GM23338 (cell line): ENCODE measurements at regions not wholly inside any gene's neighbourhood (a gene's known extent, or its start where the extent isn't known, plus 50 kb on each side); places are given as distances from the start of the nearest gene placed in this dataset.

ENCODE experiments used
- ATAC-seq: fragments of 200-7000 bp; cut with Tn5 transposase; 3 replicates; pipeline ENCODE4 v1.9.1; 2020
- DNase-seq: peaks from one replicate; pipeline ENCODE4 v3.0.0-alpha.2; 2015; ENCODE audit warnings: low spot score
- H2AFZ ChIP-seq: fragments of 200-600 bp; sonication (generic); 2 replicates; pipeline ENCODE4 v1.8.0; 2016; ENCODE audit warnings: antibody characterized with exemption, mild to moderate bottlenecking, moderate library complexity
- H3F3A ChIP-seq: fragments of 200-600 bp; sonication (generic); replicated peaks from 2 replicates; pipeline ENCODE4 v1.8.0; 2017; ENCODE audit warnings: antibody characterized with exemption, mixed run types, low read depth
- H3K27ac ChIP-seq: fragments of 200-600 bp; sonication (generic); 2 replicates; pipeline ENCODE4 v1.6.1; 2016; ENCODE audit warnings: low read depth
- H3K27me3 ChIP-seq: fragments of 200-600 bp; sonication (generic); 2 replicates; pipeline ENCODE4 v1.8.0; 2016; ENCODE audit warnings: mild to moderate bottlenecking, mixed run types, moderate library complexity; ENCODE audit not compliant: insufficient read depth
- H3K36me3 ChIP-seq: fragments of 200-600 bp; sonication (generic); 2 replicates; pipeline ENCODE4 v1.8.0; 2016; ENCODE audit warnings: mild to moderate bottlenecking; ENCODE audit not compliant: insufficient read depth
- H3K4me1 ChIP-seq: fragments of 200-600 bp; sonication (generic); 2 replicates; pipeline ENCODE4 v1.8.0; 2016; ENCODE audit warnings: mild to moderate bottlenecking, moderate library complexity; ENCODE audit not compliant: insufficient read depth
- H3K4me2 ChIP-seq: fragments of 200-600 bp; sonication (generic); 2 replicates; pipeline ENCODE4 v1.7.1; 2017; ENCODE audit warnings: mixed run types
- H3K4me3 ChIP-seq: fragments of 200-600 bp; sonication (generic); 2 replicates; pipeline ENCODE4 v1.6.1; 2016; ENCODE audit warnings: mixed run types
- H3K79me2 ChIP-seq: fragments of 200-600 bp; sonication (generic); replicated peaks from 2 replicates; pipeline ENCODE4 v1.8.0; 2017; ENCODE audit warnings: mild to moderate bottlenecking; ENCODE audit not compliant: insufficient read depth
- H3K9me2 ChIP-seq: fragments of 200-600 bp; sonication (generic); 2 replicates; pipeline ENCODE4 v1.8.0; 2017; ENCODE audit not compliant: insufficient read depth
- H4K20me1 ChIP-seq: fragments of 200-600 bp; sonication (generic); replicated peaks from 2 replicates; pipeline ENCODE4 v1.8.0; 2017; ENCODE audit warnings: mild to moderate bottlenecking; ENCODE audit not compliant: insufficient read depth
- H3K27ac Mint-ChIP-seq: 2 replicates; pipeline ENCODE4 v1.8.0; 2020; ENCODE audit warnings: inconsistent platforms, mild to moderate bottlenecking, moderate library complexity, mixed read lengths
- H3K27me3 Mint-ChIP-seq: 3 replicates; pipeline ENCODE4 v1.8.0; 2022; ENCODE audit warnings: low read depth, mild to moderate bottlenecking, moderate library complexity, mixed read lengths, inconsistent platforms; ENCODE audit not compliant: insufficient read depth, poor library complexity
- H3K36me3 Mint-ChIP-seq: 3 replicates; pipeline ENCODE4 v1.8.0; 2021; ENCODE audit warnings: low read depth, mild to moderate bottlenecking, inconsistent platforms, moderate library complexity, mixed read lengths
- H3K4me1 Mint-ChIP-seq: 3 replicates; pipeline ENCODE4 v1.8.0; 2020; ENCODE audit warnings: mild to moderate bottlenecking, inconsistent platforms, mixed read lengths
- H3K4me3 Mint-ChIP-seq: 3 replicates; pipeline ENCODE4 v1.8.0; 2021; ENCODE audit warnings: moderate library complexity, mild to moderate bottlenecking, inconsistent platforms, mixed read lengths
- H3K9me3 Mint-ChIP-seq: 3 replicates; pipeline ENCODE4 v1.8.0; 2020; ENCODE audit warnings: moderate library complexity, mild to moderate bottlenecking, inconsistent platforms, mixed read lengths
- CREB1 ChIP-seq: fragments of 250-450 bp; sonication (Bioruptor Pico); IDR thresholded peaks from 2 replicates; pipeline ENCODE4 v1.5.0; 2020; ENCODE audit warnings: low read depth, mild to moderate bottlenecking, moderate library complexity
- EZH2 ChIP-seq: fragments of 200-600 bp; sonication (generic); IDR thresholded peaks from one replicate; pipeline ENCODE4 v1.8.0; 2017; ENCODE audit warnings: antibody characterized with exemption, mild to moderate bottlenecking, low read depth; ENCODE audit not compliant: unreplicated experiment
- NANOG ChIP-seq: IDR thresholded peaks from 2 replicates; pipeline ENCODE4 v1.6.1; 2016; ENCODE audit warnings: antibody characterized with exemption, borderline replicate concordance
- POLR2AphosphoS5 ChIP-seq: IDR thresholded peaks from 2 replicates; pipeline ENCODE4 v1.6.1; 2016; ENCODE audit warnings: antibody characterized with exemption, low read depth
- STAT1 ChIP-seq: IDR thresholded peaks from one replicate; pipeline ENCODE4 v1.6.1; 2016; ENCODE audit warnings: antibody characterized with exemption; ENCODE audit not compliant: unreplicated experiment
- ZNF114 ChIP-seq: fragments of 250-450 bp; sonication (Bioruptor Pico); IDR thresholded peaks from 2 replicates; pipeline ENCODE4 v1.5.0; 2020; ENCODE audit warnings: mild to moderate bottlenecking, moderate library complexity
- TF ChIP-seq, protein P1 (sequence below): fragments of 250-450 bp; sonication (Bioruptor Pico); IDR thresholded peaks from 2 replicates; pipeline ENCODE4 v1.5.0; 2020; ENCODE audit warnings: mild to moderate bottlenecking, moderate library complexity
- TF ChIP-seq, protein P2 (sequence below): IDR thresholded peaks from one replicate; pipeline ENCODE4 v1.6.1; 2018; ENCODE audit warnings: antibody characterized with exemption; ENCODE audit not compliant: unreplicated experiment
- TF ChIP-seq, protein P3 (sequence below), 2 experiments: fragments of 200-600 bp in 1 of 2; sonication (generic) in 1 of 2; conservative IDR thresholded peaks; 2 replicates each; pipeline versions ENCODE4 v1.5.1 to v1.6.1; 2016 to 2017; ENCODE audit warnings: antibody characterized with exemption in 2 of 2, low read depth in 2 of 2, mild to moderate bottlenecking in 2 of 2, moderate library complexity in 1 of 2
- TF ChIP-seq, protein P4 (sequence below): IDR thresholded peaks from 2 replicates; pipeline ENCODE4 v1.6.1; 2016; ENCODE audit warnings: antibody characterized with exemption

DNA sequence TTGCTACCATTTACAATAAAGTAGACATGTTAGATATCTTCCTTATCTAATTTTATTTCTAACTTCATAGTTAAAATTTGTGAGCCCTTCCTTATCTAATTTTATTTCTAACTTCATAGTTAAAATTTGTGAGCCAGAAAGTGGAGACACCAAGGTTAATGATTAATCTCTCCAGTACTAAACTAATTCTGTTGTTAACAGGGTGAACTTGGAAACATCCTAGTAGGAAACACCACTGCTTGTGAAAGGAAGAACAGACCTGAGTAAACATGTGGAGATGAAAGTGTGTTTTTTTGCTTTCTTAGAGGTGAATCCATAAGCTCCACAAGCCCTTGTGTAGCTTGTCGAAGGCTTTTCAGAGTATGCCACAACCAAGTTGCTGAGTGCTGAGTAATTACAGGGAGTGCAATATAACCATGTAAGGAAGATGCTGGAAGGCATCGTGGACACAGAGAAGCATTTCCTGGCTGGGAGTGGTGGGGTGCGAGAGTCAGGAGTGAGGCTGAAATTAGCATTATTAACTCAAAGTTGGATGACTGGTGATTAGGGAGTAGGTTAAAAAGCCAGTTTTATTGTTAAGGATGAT, 118.6 kb upstream of the NEIL3 start:
- H3K27ac ChIP-seq, result peak overlapping the region; percentile 23; the same call in 1 of the 2 replicates
- H3K4me2 ChIP-seq, result no peak overlapping the region
- no peaks in the 10 kb centered on the region for H3K79me2 ChIP-seq
- Mint-ChIP-seq H3K4me1 (peaks cover 19% of the 10 kb centered on the region), H3K9me3 (peaks cover 8% of the 10 kb centered on the region; the same call in 2 of the 3 replicates), H3K36me3 (0 out of 3 replicates have a peak, but pooled peaks cover 11% of the 10 kb centered on the region), H3K27ac (peak overlapping the region; percentile 49), H3K27me3 (no peaks in the 10 kb centered on the region), H3K4me3 (no peak overlapping the region; the same call in 2 of the 3 replicates)
- no peaks in the 10 kb centered on the region for H3K9me2 ChIP-seq
- no peaks in the 10 kb centered on the region for H4K20me1 ChIP-seq
- H3K4me3 ChIP-seq, result no peak overlapping the region
- peak overlapping the region; percentile 86 for H2AFZ ChIP-seq
- no peaks in the 10 kb centered on the region for H3K36me3 ChIP-seq
- DNase-seq (peak; percentile 3), ATAC-seq (peak; percentile 72)
- no peaks in the 10 kb centered on the region for H3K27me3 ChIP-seq
- H3K4me1 ChIP-seq, result peaks cover 12% of the 10 kb centered on the region; the same call in 1 of the 2 replicates
- H3F3A ChIP-seq, result no peaks in the 10 kb centered on the region
- TF ChIP-seq POLR2AphosphoS5 (no peak), CREB1 (CRISPR knock-in tag) (no peak), NANOG (no peak), EZH2 (no peak), ZNF114 (no peak), STAT1 (no peak)
- TF ChIP-seq, protein P1, sequence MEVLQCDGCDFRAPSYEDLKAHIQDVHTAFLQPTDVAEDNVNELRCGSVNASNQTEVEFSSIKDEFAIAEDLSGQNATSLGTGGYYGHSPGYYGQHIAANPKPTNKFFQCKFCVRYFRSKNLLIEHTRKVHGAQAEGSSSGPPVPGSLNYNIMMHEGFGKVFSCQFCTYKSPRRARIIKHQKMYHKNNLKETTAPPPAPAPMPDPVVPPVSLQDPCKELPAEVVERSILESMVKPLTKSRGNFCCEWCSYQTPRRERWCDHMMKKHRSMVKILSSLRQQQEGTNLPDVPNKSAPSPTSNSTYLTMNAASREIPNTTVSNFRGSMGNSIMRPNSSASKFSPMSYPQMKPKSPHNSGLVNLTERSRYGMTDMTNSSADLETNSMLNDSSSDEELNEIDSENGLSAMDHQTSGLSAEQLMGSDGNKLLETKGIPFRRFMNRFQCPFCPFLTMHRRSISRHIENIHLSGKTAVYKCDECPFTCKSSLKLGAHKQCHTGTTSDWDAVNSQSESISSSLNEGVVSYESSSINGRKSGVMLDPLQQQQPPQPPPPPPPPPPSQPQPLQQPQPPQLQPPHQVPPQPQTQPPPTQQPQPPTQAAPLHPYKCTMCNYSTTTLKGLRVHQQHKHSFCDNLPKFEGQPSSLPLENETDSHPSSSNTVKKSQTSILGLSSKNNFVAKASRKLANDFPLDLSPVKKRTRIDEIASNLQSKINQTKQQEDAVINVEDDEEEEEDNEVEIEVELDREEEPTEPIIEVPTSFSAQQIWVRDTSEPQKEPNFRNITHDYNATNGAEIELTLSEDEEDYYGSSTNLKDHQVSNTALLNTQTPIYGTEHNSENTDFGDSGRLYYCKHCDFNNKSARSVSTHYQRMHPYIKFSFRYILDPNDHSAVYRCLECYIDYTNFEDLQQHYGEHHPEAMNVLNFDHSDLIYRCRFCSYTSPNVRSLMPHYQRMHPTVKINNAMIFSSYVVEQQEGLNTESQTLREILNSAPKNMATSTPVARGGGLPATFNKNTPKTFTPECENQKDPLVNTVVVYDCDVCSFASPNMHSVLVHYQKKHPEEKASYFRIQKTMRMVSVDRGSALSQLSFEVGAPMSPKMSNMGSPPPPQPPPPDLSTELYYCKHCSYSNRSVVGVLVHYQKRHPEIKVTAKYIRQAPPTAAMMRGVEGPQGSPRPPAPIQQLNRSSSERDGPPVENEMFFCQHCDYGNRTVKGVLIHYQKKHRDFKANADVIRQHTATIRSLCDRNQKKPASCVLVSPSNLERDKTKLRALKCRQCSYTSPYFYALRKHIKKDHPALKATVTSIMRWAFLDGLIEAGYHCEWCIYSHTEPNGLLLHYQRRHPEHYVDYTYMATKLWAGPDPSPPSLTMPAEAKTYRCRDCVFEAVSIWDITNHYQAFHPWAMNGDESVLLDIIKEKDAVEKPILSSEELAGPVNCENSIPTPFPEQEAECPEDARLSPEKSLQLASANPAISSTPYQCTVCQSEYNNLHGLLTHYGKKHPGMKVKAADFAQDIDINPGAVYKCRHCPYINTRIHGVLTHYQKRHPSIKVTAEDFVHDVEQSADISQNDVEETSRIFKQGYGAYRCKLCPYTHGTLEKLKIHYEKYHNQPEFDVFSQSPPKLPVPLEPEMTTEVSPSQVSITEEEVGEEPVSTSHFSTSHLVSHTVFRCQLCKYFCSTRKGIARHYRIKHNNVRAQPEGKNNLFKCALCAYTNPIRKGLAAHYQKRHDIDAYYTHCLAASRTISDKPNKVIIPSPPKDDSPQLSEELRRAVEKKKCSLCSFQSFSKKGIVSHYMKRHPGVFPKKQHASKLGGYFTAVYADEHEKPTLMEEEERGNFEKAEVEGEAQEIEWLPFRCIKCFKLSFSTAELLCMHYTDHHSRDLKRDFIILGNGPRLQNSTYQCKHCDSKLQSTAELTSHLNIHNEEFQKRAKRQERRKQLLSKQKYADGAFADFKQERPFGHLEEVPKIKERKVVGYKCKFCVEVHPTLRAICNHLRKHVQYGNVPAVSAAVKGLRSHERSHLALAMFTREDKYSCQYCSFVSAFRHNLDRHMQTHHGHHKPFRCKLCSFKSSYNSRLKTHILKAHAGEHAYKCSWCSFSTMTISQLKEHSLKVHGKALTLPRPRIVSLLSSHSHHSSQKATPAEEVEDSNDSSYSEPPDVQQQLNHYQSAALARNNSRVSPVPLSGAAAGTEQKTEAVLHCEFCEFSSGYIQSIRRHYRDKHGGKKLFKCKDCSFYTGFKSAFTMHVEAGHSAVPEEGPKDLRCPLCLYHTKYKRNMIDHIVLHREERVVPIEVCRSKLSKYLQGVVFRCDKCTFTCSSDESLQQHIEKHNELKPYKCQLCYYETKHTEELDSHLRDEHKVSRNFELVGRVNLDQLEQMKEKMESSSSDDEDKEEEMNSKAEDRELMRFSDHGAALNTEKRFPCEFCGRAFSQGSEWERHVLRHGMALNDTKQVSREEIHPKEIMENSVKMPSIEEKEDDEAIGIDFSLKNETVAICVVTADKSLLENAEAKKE (CRISPR knock-in tag), result no peak
- TF ChIP-seq, protein P2, sequence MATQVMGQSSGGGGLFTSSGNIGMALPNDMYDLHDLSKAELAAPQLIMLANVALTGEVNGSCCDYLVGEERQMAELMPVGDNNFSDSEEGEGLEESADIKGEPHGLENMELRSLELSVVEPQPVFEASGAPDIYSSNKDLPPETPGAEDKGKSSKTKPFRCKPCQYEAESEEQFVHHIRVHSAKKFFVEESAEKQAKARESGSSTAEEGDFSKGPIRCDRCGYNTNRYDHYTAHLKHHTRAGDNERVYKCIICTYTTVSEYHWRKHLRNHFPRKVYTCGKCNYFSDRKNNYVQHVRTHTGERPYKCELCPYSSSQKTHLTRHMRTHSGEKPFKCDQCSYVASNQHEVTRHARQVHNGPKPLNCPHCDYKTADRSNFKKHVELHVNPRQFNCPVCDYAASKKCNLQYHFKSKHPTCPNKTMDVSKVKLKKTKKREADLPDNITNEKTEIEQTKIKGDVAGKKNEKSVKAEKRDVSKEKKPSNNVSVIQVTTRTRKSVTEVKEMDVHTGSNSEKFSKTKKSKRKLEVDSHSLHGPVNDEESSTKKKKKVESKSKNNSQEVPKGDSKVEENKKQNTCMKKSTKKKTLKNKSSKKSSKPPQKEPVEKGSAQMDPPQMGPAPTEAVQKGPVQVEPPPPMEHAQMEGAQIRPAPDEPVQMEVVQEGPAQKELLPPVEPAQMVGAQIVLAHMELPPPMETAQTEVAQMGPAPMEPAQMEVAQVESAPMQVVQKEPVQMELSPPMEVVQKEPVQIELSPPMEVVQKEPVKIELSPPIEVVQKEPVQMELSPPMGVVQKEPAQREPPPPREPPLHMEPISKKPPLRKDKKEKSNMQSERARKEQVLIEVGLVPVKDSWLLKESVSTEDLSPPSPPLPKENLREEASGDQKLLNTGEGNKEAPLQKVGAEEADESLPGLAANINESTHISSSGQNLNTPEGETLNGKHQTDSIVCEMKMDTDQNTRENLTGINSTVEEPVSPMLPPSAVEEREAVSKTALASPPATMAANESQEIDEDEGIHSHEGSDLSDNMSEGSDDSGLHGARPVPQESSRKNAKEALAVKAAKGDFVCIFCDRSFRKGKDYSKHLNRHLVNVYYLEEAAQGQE, result no peak
- TF ChIP-seq, protein P3, sequence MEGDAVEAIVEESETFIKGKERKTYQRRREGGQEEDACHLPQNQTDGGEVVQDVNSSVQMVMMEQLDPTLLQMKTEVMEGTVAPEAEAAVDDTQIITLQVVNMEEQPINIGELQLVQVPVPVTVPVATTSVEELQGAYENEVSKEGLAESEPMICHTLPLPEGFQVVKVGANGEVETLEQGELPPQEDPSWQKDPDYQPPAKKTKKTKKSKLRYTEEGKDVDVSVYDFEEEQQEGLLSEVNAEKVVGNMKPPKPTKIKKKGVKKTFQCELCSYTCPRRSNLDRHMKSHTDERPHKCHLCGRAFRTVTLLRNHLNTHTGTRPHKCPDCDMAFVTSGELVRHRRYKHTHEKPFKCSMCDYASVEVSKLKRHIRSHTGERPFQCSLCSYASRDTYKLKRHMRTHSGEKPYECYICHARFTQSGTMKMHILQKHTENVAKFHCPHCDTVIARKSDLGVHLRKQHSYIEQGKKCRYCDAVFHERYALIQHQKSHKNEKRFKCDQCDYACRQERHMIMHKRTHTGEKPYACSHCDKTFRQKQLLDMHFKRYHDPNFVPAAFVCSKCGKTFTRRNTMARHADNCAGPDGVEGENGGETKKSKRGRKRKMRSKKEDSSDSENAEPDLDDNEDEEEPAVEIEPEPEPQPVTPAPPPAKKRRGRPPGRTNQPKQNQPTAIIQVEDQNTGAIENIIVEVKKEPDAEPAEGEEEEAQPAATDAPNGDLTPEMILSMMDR (conservative IDR thresholded peaks at IDR 0.05; ENCODE audit: low read depth in 2 of 2), result no peak
- TF ChIP-seq, protein P4, sequence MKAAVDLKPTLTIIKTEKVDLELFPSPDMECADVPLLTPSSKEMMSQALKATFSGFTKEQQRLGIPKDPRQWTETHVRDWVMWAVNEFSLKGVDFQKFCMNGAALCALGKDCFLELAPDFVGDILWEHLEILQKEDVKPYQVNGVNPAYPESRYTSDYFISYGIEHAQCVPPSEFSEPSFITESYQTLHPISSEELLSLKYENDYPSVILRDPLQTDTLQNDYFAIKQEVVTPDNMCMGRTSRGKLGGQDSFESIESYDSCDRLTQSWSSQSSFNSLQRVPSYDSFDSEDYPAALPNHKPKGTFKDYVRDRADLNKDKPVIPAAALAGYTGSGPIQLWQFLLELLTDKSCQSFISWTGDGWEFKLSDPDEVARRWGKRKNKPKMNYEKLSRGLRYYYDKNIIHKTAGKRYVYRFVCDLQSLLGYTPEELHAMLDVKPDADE, result no peak
